ENCODE measurements at regions not wholly inside any gene's neighbourhood (a gene's known extent, or its start where the extent isn't known, plus 50 kb on each side); places are given as distances from the start of the nearest gene placed in this dataset.

DNA sequence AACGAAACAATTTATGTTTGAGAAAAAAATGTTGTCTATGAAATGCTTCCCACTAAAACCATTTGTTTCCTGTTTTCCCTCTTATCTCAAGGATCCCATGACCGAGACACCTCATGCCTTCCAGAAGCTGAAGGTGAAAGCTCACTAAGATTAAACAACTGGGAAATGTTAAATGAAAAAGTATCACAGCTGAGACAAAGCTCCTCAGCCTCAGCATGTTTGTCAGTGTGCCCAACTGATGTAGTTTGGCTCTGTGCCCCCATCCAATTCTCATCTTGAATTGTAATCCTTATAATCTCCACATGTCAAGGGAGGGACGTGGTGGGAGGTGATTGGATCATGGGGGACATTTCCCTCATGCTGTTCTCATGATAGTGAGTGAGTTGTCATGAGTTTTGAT lies 327.3 kb downstream of the HTR7 start:
- DNase-seq = no peak

DNA sequence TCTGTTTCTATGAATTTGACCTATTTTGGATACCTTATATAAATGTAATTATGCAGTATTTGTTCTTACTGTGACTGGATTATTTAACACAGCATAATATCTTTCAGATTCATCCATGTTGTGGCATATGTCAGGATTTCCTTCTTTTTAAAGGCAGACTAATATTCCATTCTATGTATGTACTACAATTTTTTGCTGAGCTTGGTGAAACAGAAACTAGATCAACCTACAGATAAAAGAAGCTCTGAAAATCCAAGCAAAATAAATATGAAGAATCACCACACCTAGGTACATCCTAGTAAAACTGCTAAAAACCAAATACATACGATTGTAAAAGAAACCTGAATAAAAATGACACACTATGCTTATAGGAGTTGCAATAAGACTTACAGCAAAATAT lies 300.5 kb downstream of the HTR7 start:
- no peak for DNase-seq

DNA sequence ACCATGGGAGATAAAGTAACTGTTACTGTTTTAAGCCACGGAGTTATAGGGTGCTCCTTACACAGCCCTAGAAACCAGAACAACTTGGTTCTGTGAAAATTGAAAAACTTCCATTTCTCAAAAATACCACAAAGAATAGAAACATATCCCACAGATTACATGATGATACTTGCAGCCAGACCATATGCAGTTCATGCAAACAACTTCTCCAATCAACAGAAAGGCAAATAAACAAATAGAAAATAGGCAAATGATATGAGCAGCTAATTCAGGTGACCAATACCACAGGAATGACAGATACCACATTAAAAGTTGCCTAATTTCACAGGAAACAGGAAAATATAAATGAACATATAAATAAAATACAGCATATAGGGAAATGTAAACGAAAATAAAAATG lies 297.5 kb downstream of the HTR7 start:
- DNase-seq = no peak

DNA sequence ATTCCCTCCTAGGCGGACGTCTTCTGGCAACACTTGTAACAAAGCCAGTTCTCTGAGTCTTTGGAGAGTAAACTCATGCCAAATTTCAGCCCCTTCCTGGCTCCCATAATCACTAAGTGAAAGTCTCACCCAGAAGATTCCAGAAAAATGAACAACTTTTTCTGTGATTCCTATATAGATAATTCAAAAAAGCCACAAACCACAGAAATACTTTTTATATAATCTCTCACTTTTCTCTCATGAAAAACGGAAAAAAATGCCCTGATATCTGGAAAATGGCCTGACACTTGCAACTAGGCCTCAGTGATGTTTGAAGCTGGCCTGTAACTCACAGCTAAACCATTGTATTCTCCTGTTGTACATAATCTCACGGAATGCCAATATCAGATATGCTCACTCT lies 296.2 kb downstream of the HTR7 start:
- no peak for DNase-seq

DNA sequence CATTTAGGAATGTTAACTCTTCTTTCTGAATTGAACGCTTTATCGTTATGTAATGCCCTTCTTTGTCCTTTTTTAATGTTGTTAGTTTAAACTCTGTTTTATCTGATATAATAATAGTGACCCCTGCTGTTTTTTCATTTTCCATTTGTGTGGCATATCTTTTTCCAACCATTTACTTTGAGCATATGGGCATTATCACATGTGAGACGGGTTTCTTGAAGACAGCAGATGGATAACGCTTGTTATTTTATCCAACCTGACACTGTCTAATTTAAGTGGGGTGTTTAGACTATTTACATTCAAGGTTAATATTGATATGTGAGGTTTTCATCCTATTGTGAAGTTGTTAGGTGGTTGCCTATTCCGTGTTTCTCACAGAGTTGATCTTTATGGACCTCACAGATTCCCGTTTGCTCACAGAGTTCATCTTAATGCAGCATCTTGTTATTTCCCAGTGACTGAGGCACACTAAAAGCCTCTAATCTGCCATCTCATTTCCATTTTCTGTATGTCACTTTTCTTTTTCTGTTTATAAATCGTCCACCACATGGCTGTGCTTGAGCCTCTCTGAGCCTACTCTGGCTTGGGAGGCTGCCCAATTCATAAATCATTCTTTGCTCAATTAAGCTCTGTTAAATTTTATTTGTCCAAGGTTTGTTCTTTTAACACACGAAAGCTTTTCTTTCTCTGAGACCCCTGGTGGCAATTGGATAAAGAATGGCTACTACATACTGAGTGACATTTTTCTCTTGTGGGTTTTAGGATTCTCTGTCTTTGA lies 286.2 kb downstream of the HTR7 start:
- no peak for DNase-seq

DNA sequence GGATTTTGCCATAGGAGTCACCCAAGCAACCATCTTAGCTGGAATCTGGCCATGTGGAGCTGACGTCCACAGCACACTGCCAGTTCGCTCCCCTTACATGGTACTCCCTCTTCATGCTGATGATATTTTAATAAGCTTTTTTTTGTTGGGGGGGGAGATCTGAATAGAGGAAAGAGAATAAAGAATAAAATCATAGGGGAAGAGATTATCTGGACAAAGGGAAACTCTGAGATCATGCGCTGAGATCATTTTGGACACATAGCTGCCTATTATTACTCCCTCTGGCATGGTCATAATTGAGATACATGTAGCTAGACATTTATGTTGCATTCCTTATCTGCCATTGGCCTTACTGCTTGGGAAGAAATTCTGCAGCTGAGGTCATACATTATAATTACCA lies 282.7 kb downstream of the HTR7 start:
- DNase-seq = no peak

DNA sequence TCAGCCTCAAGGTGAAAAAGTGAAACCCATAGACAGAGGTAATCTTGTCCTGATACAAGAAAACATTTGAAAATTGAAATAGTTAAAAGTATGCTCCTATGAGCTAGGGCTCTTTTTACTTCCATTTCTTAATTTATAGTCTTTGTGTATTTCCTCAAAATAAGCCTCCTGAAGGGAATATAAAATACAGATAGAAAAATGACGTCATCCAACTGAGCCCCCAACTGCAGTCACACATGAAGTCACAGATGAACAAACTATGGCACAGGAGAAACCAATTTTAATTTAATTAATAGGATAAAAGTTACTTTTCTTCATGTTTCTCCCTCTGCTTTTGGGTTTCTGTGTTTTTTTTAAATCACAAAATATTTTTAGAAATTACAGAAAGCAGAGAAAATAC lies 280.3 kb downstream of the HTR7 start:
- no peak for DNase-seq

DNA sequence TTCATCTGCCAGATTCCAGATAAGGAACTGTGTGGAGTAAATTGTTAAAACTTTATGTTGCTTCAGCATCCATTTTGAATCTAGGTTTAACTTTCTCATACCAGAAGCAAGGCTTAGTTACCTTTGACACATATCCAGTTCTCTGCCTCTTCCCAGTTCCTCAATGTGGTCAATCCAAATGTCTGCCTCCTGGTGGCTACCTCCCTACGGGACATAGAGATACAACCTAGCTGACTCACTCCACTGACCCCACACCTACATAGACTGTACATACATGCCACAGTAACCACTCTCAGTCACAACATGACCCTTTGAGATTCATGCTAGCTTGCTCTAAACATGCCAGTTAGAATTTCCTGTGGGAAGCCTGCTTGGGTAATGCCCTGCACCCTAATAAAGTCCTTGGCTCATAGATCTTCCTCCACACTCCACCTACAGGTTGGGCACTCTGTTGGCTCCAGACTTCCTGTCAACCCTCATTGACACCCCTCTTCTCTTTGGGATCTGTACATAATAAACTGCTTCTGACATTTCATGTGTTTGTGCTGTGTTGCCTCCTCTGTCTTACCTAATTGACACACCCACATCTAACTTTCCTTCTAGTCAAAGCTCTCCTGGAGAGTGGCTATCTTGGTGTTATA lies 278.1 kb downstream of the HTR7 start:
- no peak for DNase-seq

DNA sequence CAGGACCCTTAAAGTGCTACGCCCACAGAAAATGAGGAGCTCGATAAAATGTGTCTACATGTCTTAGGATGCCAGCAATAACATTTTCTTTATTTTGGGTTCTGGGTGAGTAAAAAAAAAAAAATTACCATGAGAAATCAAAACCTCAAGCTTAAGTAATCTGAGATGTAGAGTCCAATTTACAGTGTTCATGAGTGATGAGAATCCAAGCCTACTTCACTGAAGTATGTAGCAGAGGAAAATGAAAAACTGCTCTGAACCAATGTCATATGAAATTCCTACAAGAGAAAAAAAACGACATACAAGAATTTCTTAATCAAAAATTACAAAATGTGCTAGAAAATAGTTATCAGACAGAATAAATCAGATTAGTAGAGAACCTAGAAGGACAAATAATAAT lies 274.4 kb downstream of the HTR7 start:
- DNase-seq = no peak

DNA sequence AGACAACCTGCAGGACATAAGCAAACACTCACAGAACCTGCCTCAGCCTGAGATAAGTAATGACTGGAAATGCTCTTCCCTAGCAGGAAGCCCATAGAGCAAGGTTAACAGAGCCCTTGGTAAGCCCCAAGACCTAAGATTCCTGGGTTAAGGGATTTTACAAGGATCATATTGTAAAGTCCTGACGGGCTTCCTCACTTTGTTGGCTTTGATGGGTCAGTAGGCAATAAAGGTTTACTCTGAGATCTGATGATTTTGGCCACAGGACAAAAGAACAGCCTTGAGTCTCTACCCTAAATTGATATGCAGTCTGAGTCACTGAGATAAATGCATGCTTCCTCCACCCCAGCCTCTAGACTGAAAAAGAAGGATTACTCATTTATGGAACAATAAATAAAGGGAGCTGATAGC lies 270.8 kb downstream of the HTR7 start:
- no peak for DNase-seq

DNA sequence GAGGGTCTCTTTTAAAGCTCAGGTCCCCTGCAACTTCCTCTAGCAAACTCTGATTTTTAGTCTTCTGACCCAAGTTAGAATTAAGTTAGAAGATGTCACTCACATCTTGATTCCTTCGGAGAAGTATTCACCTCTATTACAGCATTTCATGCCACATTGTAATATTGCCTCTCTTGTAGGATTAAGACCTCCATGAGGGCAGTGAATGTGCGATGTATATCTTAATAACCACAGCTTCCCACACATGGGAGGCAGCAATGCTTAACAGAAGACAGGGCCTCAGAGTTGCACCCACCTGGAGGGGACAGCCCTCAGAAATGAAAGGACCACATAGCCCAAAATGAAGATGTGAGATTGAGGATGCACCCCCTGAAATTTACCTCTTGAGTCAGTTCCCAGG lies 270.3 kb downstream of the HTR7 start:
- no peak for DNase-seq

DNA sequence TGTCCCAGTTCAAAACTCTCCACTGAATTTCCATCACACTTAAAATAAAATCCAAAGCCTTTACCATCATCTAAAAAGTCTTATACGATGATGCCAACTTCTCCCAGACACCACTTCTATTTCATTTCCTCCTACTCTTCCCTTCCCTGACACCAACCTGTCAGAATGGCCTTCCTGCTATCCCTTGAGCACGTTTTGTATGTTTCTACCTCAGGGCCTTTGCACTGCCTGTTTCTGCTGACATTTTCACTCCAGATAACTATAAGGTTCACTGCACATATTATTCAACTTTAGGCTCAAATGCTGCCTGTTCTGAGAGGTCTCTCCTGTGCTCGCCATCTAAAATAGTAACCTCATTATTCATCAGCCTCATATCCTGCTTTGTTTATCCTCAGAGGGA lies 269.6 kb downstream of the HTR7 start:
- no peak for DNase-seq

DNA sequence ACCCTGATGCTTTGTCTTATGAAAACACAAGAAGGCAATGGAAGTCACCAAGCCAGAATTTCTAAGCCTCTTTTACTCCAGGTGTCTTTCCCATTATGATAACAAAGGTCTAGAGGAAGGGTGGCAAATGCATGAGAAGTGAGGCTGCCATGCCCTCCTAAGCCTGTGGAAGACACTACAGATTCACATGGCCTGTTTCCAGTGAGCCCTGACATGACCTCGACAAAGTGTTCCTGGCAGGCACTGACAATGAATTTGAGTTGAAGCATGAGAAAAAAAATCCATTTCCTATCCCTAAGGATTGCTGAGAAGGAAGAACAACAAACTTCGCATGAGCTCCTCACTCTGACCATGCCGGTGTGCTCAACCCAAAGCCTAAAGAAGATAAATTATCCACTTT lies 268.0 kb downstream of the HTR7 start:
- DNase-seq = no peak

DNA sequence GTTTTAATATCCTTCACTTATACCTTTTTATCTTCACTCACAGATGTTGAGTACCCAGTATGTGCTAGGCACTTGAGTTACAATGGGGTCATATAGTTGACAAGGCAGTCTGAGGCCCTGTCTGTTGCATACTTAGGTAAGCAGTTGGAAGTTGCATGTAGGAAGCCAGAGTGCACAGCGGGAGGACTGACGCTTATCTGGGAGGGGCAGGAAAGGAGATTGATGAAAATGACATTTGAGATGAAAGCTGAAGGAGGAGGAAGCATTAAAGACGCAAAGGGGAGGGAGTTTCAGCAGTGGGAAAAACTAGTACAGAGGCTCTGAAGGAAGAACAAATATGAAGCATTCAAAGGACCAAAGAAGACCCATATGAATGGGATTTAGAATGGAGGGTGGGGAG lies 266.2 kb downstream of the HTR7 start:
- no peak for DNase-seq

DNA sequence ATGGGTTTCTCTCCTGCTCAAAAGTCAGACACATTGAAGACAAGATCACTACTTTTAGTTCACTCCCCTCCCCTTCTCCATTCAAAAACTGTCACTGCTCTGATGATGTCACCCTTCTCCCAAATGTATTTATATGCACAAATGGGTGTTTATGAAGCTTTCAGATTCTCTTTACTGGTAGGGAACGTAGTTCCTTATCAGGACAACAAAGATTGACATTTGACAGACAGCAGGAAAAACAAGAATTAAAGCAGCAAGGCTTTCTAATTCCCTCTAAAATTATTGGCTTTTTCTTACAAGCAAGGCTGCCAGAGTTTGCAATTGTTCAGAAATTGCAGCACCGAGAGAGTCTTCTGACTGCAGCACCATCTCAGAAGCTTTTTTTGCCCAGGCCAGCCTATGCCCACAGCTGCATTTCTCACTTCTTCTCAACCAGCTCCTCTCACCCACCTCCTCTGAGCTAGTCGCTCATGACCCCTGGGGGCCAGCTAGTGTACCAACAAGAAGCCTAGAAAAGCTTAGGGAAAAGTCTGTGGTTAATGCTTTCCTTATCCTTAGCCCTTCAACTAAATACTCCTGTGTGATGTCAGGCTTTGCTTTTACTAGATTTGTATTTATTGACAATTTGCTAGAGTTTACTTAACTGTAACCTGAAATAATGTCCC lies 265.1 kb downstream of the HTR7 start:
- no peak for DNase-seq

DNA sequence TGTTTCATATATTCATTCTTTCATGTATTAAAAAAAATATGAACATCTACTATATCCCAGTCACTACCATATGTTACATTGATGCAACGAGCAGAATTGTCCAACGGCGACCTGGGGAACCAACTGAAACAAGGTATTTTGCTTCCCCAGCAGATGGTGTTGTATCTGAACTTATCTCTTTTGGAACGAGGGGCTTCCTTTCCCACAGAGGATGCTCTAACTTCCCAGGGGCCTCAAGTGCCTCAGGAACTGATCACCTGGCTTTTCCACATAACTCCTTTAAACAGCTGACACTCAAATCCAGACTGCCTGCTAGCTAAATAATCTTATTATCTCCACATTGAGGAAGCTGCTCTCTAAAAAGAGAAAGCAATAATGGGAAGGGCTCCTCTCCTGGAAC lies 259.3 kb downstream of the HTR7 start:
- DNase-seq = no peak

DNA sequence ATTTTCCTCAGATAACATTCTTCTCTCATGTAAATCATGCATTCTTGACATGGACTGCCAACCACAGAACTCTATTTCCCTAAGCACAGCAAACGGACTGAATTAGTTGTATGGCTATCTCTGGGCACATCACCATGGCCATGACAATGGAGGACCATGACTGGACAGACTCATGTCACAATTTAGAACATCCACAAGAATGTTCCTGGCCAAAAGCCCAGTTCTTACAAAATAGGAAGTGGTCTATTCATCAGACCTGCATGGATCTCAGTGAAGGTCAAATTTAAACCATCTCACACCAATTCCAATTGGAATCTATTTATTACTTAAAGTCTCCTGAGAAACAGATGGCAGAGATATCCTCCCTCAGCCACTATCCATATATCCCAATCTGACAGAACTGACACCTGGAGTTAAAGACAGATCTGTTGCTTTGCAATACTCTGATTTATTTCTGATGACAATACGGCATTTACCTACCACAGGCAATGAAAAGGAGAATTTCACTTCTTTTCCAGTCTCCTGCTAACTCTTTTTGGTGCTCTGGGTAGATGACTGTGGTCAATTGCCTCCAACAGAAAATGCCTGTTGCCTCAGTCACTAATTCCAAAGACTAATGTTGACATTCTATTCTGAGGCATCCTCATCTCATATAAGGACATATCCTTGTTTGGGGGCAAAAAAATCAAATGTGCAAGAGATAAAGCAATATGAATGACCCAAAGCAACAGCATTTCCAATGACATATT lies 254.8 kb downstream of the HTR7 start:
- no peak for DNase-seq

DNA sequence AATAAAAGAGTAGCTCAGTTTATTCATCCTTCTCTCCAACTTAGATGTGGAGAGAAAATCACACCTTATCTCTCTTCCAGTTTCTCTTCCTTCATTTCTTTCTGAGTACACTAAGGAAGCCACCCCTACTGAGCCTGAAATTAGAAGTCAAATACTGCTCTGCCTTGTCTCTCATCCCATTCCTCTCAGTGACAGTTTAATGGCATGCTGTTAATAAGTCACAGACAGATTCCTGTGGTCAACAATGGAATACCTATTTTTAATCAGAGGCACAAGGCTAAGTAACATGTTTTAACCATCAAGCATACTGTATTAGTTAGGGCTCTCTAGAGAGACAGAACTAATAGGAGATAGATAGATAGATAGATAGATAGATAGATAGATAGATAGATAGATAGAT lies 253.2 kb downstream of the HTR7 start:
- DNase-seq = no peak

DNA sequence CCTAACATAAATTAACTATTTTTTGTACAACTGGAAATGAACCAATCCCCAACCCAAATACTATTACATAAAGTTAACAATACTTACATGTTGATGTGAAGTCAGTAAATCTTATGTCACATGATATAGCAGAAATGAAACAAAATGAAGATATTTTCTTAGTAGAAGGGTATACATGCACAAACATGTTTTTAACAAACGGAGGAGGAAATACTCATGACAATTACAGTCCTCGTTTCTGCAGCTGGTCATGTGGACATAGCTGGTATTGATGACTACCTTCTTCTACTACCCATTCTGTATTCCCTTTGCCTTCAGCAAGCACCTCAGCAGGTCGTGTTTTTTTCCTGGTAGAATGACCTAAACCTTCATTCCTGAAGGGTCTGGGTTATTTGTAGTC lies 252.3 kb downstream of the HTR7 start:
- no peak for DNase-seq

DNA sequence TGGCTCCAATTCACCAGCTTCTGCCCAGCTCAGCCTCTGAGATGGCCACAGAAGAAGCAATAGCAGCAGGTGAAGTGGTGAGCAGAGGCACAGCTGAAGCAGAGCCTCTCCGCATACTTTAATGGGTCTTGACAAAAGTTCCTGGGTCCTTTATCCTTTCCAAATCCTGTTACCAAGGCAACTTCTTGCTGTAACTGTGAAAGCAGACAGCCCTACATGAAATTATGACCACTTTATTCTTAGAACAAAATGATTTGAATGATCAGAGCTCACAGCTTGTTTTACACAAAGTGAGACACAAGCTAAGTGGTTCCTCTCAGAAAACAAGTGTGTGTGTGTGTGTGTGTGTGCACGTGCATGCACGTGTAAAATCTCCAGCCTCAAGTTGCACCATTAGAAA lies 245.6 kb downstream of the HTR7 start:
- no peak for DNase-seq

DNA sequence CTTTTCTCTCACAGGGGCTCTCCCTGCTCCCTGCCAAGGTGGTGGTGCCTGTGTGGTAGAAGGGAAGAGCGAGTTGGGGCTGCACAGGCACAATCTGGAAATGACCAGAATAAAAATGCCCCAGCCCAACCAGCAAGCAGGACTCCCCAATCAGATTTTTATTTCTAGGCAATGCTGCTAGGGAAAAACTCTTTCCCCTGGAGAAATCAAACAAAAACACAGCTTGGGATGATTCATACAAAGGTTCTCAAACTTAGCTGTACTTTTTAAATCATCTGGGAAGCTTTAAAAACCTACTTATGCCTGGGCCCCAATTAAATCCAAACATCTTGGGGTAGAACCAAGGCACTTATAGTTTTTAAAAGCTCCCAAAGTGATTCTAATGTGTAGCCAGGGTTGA lies 243.2 kb downstream of the HTR7 start:
- DNase-seq = no peak

DNA sequence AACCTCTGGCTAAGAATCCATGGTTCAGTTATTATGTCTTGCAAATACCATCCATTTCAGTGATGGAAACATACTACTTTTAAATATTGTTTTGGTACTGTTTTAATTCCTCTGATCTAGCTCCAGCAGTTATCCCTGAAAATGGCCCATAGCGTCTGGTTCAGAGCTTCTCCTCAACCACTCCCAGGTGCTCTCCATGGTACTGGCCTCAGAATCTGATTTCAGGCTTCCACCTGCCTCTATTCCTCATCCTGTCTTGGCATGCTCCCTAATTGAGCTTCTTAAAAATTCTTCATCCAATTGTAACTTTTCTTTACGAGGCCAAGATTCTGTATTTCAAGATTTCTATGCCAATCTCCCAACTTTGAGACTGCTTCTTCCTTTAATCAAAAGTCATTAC lies 236.3 kb downstream of the HTR7 start:
- DNase-seq = no peak

DNA sequence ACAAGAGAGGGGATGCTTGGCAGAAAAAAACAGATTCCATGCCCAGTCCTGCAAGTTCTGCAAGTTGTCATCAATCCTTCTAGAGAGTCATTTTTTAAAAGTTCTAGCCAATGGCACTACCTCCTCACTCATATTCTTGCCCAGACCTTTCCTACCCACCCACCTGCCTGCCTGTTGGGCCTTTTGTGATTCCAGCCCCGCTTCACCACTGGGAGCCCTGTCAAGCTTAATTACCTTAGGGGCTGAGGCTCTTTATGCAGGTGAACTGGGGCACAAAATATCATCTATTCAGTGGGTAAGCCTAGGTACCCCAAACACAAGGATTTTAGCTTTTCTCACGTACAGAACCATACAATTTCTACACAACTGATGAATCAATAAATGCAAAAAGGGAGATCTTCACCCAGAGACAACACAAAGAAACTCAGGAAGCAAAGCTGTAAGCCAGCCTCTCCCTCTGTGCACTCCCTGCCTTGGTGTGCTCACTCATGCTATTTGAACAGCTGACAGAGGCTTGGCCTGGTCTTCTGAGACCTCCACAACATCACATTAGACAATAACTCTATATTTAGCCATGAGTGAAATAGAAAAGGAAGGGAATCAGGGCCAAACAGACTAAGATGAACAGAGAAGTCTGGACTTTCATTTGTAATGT lies 222.6 kb downstream of the HTR7 start:
- DNase-seq = no peak
